GM12874 (cell line): ENCODE measurements at regions not wholly inside any gene's neighbourhood (a gene's known extent, or its start where the extent isn't known, plus 50 kb on each side); places are given as distances from the start of the nearest gene placed in this dataset.

Source experiments
- CTCF ChIP-seq: IDR thresholded peaks from 2 replicates; pipeline ENCODE4 v1.5.1; 2011; ENCODE audit warnings: low read depth, mild to moderate bottlenecking, control low read depth, low read length, moderate library complexity; ENCODE audit not compliant: insufficient read depth

- no peak for TF ChIP-seq CTCF
These were observed 163.8 kb upstream of the KITLG start for GRCh38 chr12:88743946-88744685.

- no peak for TF ChIP-seq CTCF
These were observed 157.7 kb upstream of the KITLG start for GRCh38 chr12:88737838-88738472.

DNA sequence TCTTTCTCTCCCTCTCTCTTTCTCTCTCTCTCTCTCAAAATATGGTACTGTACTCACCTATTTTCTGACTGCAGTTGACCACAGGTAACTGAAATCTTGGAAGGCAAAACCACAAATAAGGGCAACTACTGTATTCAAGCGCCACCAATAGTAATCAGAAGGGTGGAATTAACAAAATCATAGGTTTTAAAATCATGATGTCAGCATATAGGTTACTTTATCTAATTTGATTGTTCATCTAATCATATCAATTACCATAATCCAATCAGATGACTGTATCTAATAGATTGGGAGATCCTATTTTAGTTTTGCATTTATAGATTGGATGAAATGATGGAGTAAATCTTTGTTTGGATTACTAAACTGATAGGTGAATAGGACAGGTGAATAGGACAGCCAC is 155.8 kb upstream of the KITLG start:
- no peak for TF ChIP-seq CTCF

- TF ChIP-seq CTCF, result no peak
These were observed 152.7 kb upstream of the KITLG start for GRCh38 chr12:88733008-88733407.

- TF ChIP-seq CTCF, result no peak
These were observed 148.9 kb upstream of the KITLG start for GRCh38 chr12:88729196-88729595.

GRCh38 chr12:88726806-88727720 is 146.8 kb upstream of the KITLG start:
- TF ChIP-seq CTCF, result no peak

DNA sequence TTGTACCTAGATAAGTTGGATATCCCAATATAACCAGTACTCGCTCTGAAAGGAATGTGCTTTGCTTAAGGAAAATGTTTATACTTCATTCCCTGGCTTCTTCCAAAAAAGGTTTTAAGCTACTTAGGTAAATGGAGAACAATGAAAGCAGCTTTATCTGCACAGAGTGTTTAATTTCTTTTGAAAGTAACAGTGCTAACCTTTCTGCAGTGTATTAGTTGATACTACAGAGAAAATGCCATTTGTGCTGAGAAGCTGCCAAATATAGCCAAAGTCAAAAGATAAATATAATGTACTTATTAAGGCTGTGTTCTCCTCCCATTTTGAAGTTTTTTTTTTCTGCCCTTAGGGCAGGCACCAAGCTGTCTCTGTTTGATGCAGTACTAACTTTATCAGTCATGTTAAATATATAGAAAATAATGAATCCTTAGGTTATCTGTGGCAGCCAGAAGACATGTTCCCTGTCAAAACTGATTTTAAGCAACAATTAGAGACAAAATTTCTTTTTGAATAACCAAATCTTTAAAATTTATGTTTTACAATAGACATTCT is 145.4 kb upstream of the KITLG start:
- no peak for TF ChIP-seq CTCF
